HCT116 (cell line): ENCODE measurements at regions not wholly inside any gene's neighbourhood (a gene's known extent, or its start where the extent isn't known, plus 50 kb on each side); places are given as distances from the start of the nearest gene placed in this dataset.

Experiments
- ATAC-seq: fragments of 200-7000 bp; cut with Tn5 transposase; 2 replicates; pipeline ENCODE4 v1.9.1; 2020; ENCODE audit warnings: mild to moderate bottlenecking, moderate library complexity
- BruUV-seq: library from RNA; stranded (reverse); fragments of 400-500 nt; replicated peaks from 2 replicates; lab custom pipeline; 2021; lab: Mats Ljungman, UMichigan
- CTCF ChIA-PET: fragments of 300-600 bp; sonication (Branson Sonifier 250); formaldehyde crosslinking; loops from one replicate; lab custom pipeline; 2021; ENCODE audit warnings: antibody characterized with exemption; lab: Charles Lee
- POLR2A ChIA-PET: fragments of 300-600, 350-600 bp; sonication (Branson Sonifier 250); formaldehyde crosslinking; loops from one replicate; lab custom pipeline; 2021; ENCODE audit warnings: antibody characterized with exemption; lab: Charles Lee
- RAD21 ChIA-PET, 2 experiments: fragments of 300-600 bp; sonication (Branson Sonifier 250); formaldehyde crosslinking; loops; one replicate each; lab custom pipeline; 2023; ENCODE audit warnings: low total read pairs in 2 of 2; ENCODE audit not compliant: uncharacterized antibody in 2 of 2, unreplicated experiment in 2 of 2, low non-redundant PET in 1 of 2; lab: Charles Lee
- DNase-seq: peaks from one replicate; pipeline ENCODE4 v3.0.0-alpha.2; 2010; ENCODE audit warnings: low read depth, low spot score
- H2AFZ ChIP-seq: fragments of 200-600 bp; shearing (Covaris generic), sonication (generic); 2 replicates; pipeline ENCODE4 v1.6.1; 2017; ENCODE audit warnings: low read depth, mixed run types, mixed read lengths, antibody characterized with exemption, low read length; ENCODE audit not compliant: poor library complexity, severe bottlenecking
- H3K27ac ChIP-seq: 2 replicates; pipeline ENCODE4 v1.5.1; 2012; ENCODE audit warnings: low read depth, low read length
- H3K27me3 ChIP-seq: fragments of 200-600 bp; sonication (generic); 2 replicates; pipeline ENCODE4 v1.6.1; 2016; ENCODE audit warnings: mixed run types, low read length, mixed read lengths; ENCODE audit not compliant: insufficient read depth
- H3K36me3 ChIP-seq, 2 experiments: fragments of 200-500 bp in 1 of 2; fragments of 200-600 bp in 1 of 2; sonication (Bioruptor generic) in 1 of 2; sonication (generic) in 1 of 2; 2 replicates each; pipeline versions ENCODE4 v1.5.1 to v1.6.1; 2014 to 2016; ENCODE audit warnings: low read length in 2 of 2, inconsistent platforms in 1 of 2, mixed read lengths in 1 of 2, mixed run types in 1 of 2; ENCODE audit not compliant: insufficient read depth in 2 of 2, control insufficient read depth in 1 of 2
- H3K4me1 ChIP-seq, 2 experiments: fragments of 200-600 bp in 1 of 2; sonication (generic) in 1 of 2; 2 replicates each; pipeline versions ENCODE4 v1.5.1 to v1.6.1; 2012 to 2017; ENCODE audit warnings: low read length in 2 of 2, inconsistent platforms in 1 of 2, mild to moderate bottlenecking in 1 of 2, mixed read lengths in 1 of 2, mixed run types in 1 of 2, moderate library complexity in 1 of 2; ENCODE audit not compliant: insufficient read depth in 2 of 2, control insufficient read depth in 1 of 2
- H3K4me2 ChIP-seq: fragments of 200-600 bp; sonication (generic); 2 replicates; pipeline ENCODE4 v1.6.1; 2017; ENCODE audit warnings: mixed run types, low read length, mixed read lengths
- H3K4me3 ChIP-seq, 2 experiments: fragments of 200-600 bp in 1 of 2; sonication (generic) in 1 of 2; replicated peaks in 1 of 2; 2 replicates each; pipeline ENCODE4 v1.5.1; 2011 to 2016; ENCODE audit warnings: low read length in 2 of 2, control low read depth in 1 of 2, low read depth in 1 of 2, mild to moderate bottlenecking in 1 of 2, mixed read lengths in 1 of 2, mixed run types in 1 of 2
- H3K79me2 ChIP-seq: fragments of 200-600 bp; sonication (generic); 2 replicates; pipeline ENCODE4 v1.6.1; 2017; ENCODE audit warnings: mild to moderate bottlenecking, mixed run types, low read length, moderate library complexity, mixed read lengths; ENCODE audit not compliant: insufficient read depth
- H3K9ac ChIP-seq: fragments of 200-600 bp; sonication (generic); 2 replicates; pipeline ENCODE4 v1.6.1; 2016; ENCODE audit warnings: low read length, mixed read lengths
- H3K9me2 ChIP-seq: fragments of 200-600 bp; sonication (generic), shearing (Covaris generic); 2 replicates; pipeline ENCODE4 v1.6.1; 2017; ENCODE audit warnings: mixed run types, mild to moderate bottlenecking, moderate library complexity; ENCODE audit not compliant: insufficient read depth
- H3K9me3 ChIP-seq, 2 experiments: fragments of 200-500 bp in 1 of 2; fragments of 200-600 bp in 1 of 2; sonication (Bioruptor generic) in 1 of 2; sonication (generic) in 1 of 2; 2 replicates each; pipeline ENCODE4 v1.6.1; 2014 to 2017; ENCODE audit warnings: low read length in 2 of 2, mixed read lengths in 2 of 2, inconsistent platforms in 1 of 2, low read depth in 1 of 2, mild to moderate bottlenecking in 1 of 2, mixed run types in 1 of 2, moderate library complexity in 1 of 2; ENCODE audit not compliant: control insufficient read depth in 1 of 2, insufficient read depth in 1 of 2
- H4K20me1 ChIP-seq: fragments of 200-600 bp; sonication (generic), shearing (Covaris generic); 2 replicates; pipeline ENCODE4 v1.6.1; 2017; ENCODE audit warnings: mixed run types, mild to moderate bottlenecking, moderate library complexity; ENCODE audit not compliant: insufficient read depth
- CBX3 ChIP-seq: IDR thresholded peaks from 2 replicates; pipeline ENCODE4 v1.6.1; 2012; ENCODE audit warnings: low read depth
- CTCF ChIP-seq, 3 experiments: fragments of 200-600 bp in 1 of 3; sonication (generic) in 1 of 3; IDR thresholded peaks in 2 of 3; conservative IDR thresholded peaks in 1 of 3; 2 replicates each; pipeline ENCODE4 v1.5.1; 2012 to 2017; ENCODE audit warnings: low read depth in 2 of 3, low read length in 2 of 3, antibody characterized with exemption in 1 of 3, borderline replicate concordance in 1 of 3, control low read depth in 1 of 3, mild to moderate bottlenecking in 1 of 3, mixed read lengths in 1 of 3, mixed run types in 1 of 3, moderate library complexity in 1 of 3; ENCODE audit not compliant: insufficient read depth in 1 of 3
- ELF1 ChIP-seq: IDR thresholded peaks from 2 replicates; pipeline ENCODE4 v1.6.1; 2012; ENCODE audit warnings: low read depth, borderline replicate concordance
- EZH2 ChIP-seq: fragments of 200-600 bp; sonication (generic); IDR thresholded peaks from 2 replicates; pipeline ENCODE4 v1.6.1; 2017; ENCODE audit warnings: antibody characterized with exemption, mixed run types
- JUND ChIP-seq: IDR thresholded peaks from 2 replicates; pipeline ENCODE4 v1.6.1; 2012
- MAX ChIP-seq: IDR thresholded peaks from 2 replicates; pipeline ENCODE4 v1.6.1; 2012
- POLR2A ChIP-seq: IDR thresholded peaks from 2 replicates; pipeline ENCODE4 v1.7.0; 2011; ENCODE audit warnings: borderline replicate concordance; ENCODE audit not compliant: insufficient read depth, insufficient read length; ENCODE audit errors: extremely low read depth
- SP1 ChIP-seq: IDR thresholded peaks from 2 replicates; pipeline ENCODE4 v1.6.1; 2012; ENCODE audit warnings: low read depth
- SRF ChIP-seq: IDR thresholded peaks from 2 replicates; pipeline ENCODE4 v1.6.1; 2012; ENCODE audit warnings: low read depth
- TCF7L2 ChIP-seq: IDR thresholded peaks from 2 replicates; pipeline ENCODE4 v1.7.0; 2011; ENCODE audit warnings: borderline replicate concordance, inconsistent platforms; ENCODE audit not compliant: insufficient read depth, insufficient read length; ENCODE audit errors: extremely low read depth
- ZFX ChIP-seq: fragments of 450-650 bp; IDR thresholded peaks from 2 replicates; pipeline ENCODE4 v1.6.1; 2017
- intact Hi-C: fragments of 100-400 bp; cut with micrococcal nuclease; formaldehyde crosslinking; loops from 2 replicates; pipeline ENCODE4 v1.10.0; 2022

- RAD21 ChIA-PET: no interaction called here
- no peaks in the 10 kb centered on the region for H4K20me1 ChIP-seq
- BruUV-seq: no TSS peak
- no peaks in the 10 kb centered on the region for H3K9me3 ChIP-seq
- no peaks in the 10 kb centered on the region for H3K27me3 ChIP-seq
- intact Hi-C loops: no loop called here
- H3K9ac ChIP-seq: no peak overlapping the region
- no peaks in the 10 kb centered on the region for H3K79me2 ChIP-seq
- no peak overlapping the region for H3K4me2 ChIP-seq
- ATAC-seq: no peak
- TF ChIP-seq MAX (no peak), ZFX (no peak), POLR2A (no peak), CBX3 (no peak), TCF7L2 (no peak), ELF1 (no peak), EZH2 (no peak), JUND (no peak), SRF (no peak), SP1 (no peak), CTCF (IDR thresholded peaks at IDR 0.05 in 2 of 3, conservative IDR thresholded peaks at IDR 0.05 in 1 of 3; ENCODE audit: borderline replicate concordance in 1 of 3, insufficient read depth in 1 of 3, low read depth in 2 of 3, low read length in 2 of 3) (no peak)
- TF ChIP-seq, all 23 proteins: peak for 0
- DNase-seq: no peak
- Histone ChIP-seq H3K4me1 (no peaks in the 10 kb centered on the region), H3K4me3 (no peak overlapping the region), H3K27ac (no peak overlapping the region), H3K36me3 (no peaks in the 10 kb centered on the region), H3K9me2 (no peaks in the 10 kb centered on the region), H2AFZ (no peak overlapping the region)
- ChIA-PET POLR2A (no interaction called here), CTCF (no interaction called here)
These were observed 176.0 kb upstream of the WDFY3 start for GRCh38 chr4:85142451-85142850.
